Mesenchymal stem cell (in vitro differentiated cells and primary cell): ENCODE measurements at regions not wholly inside any gene's neighbourhood (a gene's known extent, or its start where the extent isn't known, plus 50 kb on each side); places are given as distances from the start of the nearest gene placed in this dataset.

ENCODE experiments used
- DNase-seq: peaks from one replicate; pipeline ENCODE4 v3.0.0-alpha.2; 2013
- H2AFZ ChIP-seq: one replicate; pipeline ENCODE4 v1.6.1; 2013; ENCODE audit warnings: low read depth, mild to moderate bottlenecking, control low read depth, inconsistent platforms, low read length, moderate library complexity
- H2AK5ac ChIP-seq: 2 replicates; pipeline ENCODE4 v1.6.1; 2013; ENCODE audit warnings: low read length, moderate library complexity, mild to moderate bottlenecking, inconsistent platforms; ENCODE audit not compliant: severe bottlenecking
- H2BK120ac ChIP-seq: one replicate; pipeline ENCODE4 v1.6.1; 2013; ENCODE audit warnings: low read depth, mild to moderate bottlenecking, inconsistent platforms, low read length, moderate library complexity
- H2BK12ac ChIP-seq, 2 experiments: one replicate each; pipeline ENCODE4 v1.6.1; 2013; ENCODE audit warnings: inconsistent platforms in 2 of 2, low read length in 2 of 2, mild to moderate bottlenecking in 2 of 2, moderate library complexity in 2 of 2, control low read depth in 1 of 2
- H2BK15ac ChIP-seq: one replicate; pipeline ENCODE4 v1.6.1; 2013; ENCODE audit warnings: mild to moderate bottlenecking, low read depth, inconsistent platforms; ENCODE audit not compliant: poor library complexity, severe bottlenecking
- H2BK5ac ChIP-seq: 2 replicates; pipeline ENCODE4 v1.6.1; 2013; ENCODE audit warnings: low read depth, mild to moderate bottlenecking, low read length, control low read depth, inconsistent platforms; ENCODE audit not compliant: poor library complexity, severe bottlenecking
- H3K14ac ChIP-seq, 2 experiments: one replicate each; pipeline ENCODE4 v1.6.1; 2013; ENCODE audit warnings: inconsistent platforms in 2 of 2, low read length in 2 of 2, control low read depth in 1 of 2, mild to moderate bottlenecking in 1 of 2, moderate library complexity in 1 of 2
- H3K18ac ChIP-seq, 2 experiments: one replicate each; pipeline ENCODE4 v1.6.1; 2013; ENCODE audit warnings: inconsistent platforms in 2 of 2, low read length in 2 of 2, control low read depth in 1 of 2, low read depth in 1 of 2, mild to moderate bottlenecking in 1 of 2
- H3K23ac ChIP-seq, 2 experiments: one replicate each; pipeline ENCODE4 v1.6.1; 2013; ENCODE audit warnings: inconsistent platforms in 2 of 2, low read length in 2 of 2, mild to moderate bottlenecking in 2 of 2, moderate library complexity in 2 of 2, control low read depth in 1 of 2
- H3K27ac ChIP-seq: 2 replicates; pipeline ENCODE4 v1.5.1; 2013; ENCODE audit warnings: mild to moderate bottlenecking, moderate library complexity, low read length, control low read depth, inconsistent platforms; ENCODE audit not compliant: poor library complexity, severe bottlenecking
- H3K27me3 ChIP-seq, 2 experiments: 2 replicates each; pipeline versions ENCODE4 v1.6.1 to v1.7.0; 2013; ENCODE audit warnings: low read length in 2 of 2, mild to moderate bottlenecking in 2 of 2, moderate library complexity in 2 of 2, control low read depth in 1 of 2, inconsistent platforms in 1 of 2; ENCODE audit not compliant: control insufficient read depth in 1 of 2, insufficient read depth in 1 of 2
- H3K36me3 ChIP-seq, 2 experiments: 2 replicates each; pipeline versions ENCODE4 v1.6.1 to v1.7.0; 2013; ENCODE audit warnings: low read length in 2 of 2, control low read depth in 1 of 2, inconsistent platforms in 1 of 2, low read depth in 1 of 2, mild to moderate bottlenecking in 1 of 2; ENCODE audit not compliant: insufficient read depth in 2 of 2, control insufficient read depth in 1 of 2
- H3K4ac ChIP-seq, 2 experiments: one replicate each; pipeline ENCODE4 v1.6.1; 2013; ENCODE audit warnings: inconsistent platforms in 2 of 2, low read length in 2 of 2, mild to moderate bottlenecking in 2 of 2, moderate library complexity in 2 of 2, control low read depth in 1 of 2, low read depth in 1 of 2
- H3K4me1 ChIP-seq: 2 replicates; pipeline ENCODE4 v1.6.1; 2013; ENCODE audit warnings: low read depth, low read length, control low read depth; ENCODE audit not compliant: control insufficient read depth, insufficient read depth
- H3K4me2 ChIP-seq: 2 replicates; pipeline ENCODE4 v1.6.1; 2013; ENCODE audit warnings: low read length, mild to moderate bottlenecking, inconsistent platforms; ENCODE audit not compliant: poor library complexity, severe bottlenecking
- H3K4me3 ChIP-seq, 2 experiments: 2 replicates each; pipeline versions ENCODE4 v1.5.1 to v1.7.0; 2013; ENCODE audit warnings: low read length in 2 of 2, mild to moderate bottlenecking in 2 of 2, control low read depth in 1 of 2, low read depth in 1 of 2; ENCODE audit not compliant: insufficient read depth in 1 of 2
- H3K79me1 ChIP-seq: replicated peaks from 2 replicates; pipeline ENCODE4 v1.6.1; 2013; ENCODE audit warnings: mild to moderate bottlenecking, control low read depth, low read length, inconsistent platforms; ENCODE audit not compliant: poor library complexity, severe bottlenecking
- H3K9ac ChIP-seq: 2 replicates; pipeline ENCODE4 v1.7.0; 2013; ENCODE audit warnings: mild to moderate bottlenecking, low read length, moderate library complexity
- H3K9me3 ChIP-seq: 2 replicates; pipeline ENCODE4 v1.7.0; 2013; ENCODE audit warnings: mild to moderate bottlenecking, low read length; ENCODE audit not compliant: control insufficient read depth
- H4K8ac ChIP-seq: one replicate; pipeline ENCODE4 v1.6.1; 2013; ENCODE audit warnings: inconsistent platforms, mild to moderate bottlenecking, low read length, moderate library complexity
- H4K91ac ChIP-seq: one replicate; pipeline ENCODE4 v1.6.1; 2013; ENCODE audit warnings: mild to moderate bottlenecking, low read length, inconsistent platforms
- WGBS: methylation state at CpG from one replicate; pipeline ENCODE4 v1.1.7; 2013; ENCODE audit warnings: mixed read lengths; 5-methylcytosine and 5-hydroxymethylcytosine counted together

- Histone ChIP-seq H3K23ac (no peak overlapping the region), H3K4me1 (no peaks in the 10 kb centered on the region), H3K4me3 (no peak overlapping the region), H3K18ac (no peak overlapping the region), H2AFZ (no peak overlapping the region), H2BK12ac (no peak overlapping the region), H3K36me3 (no peaks in the 10 kb centered on the region), H3K79me1 (no peaks in the 10 kb centered on the region), H2BK15ac (no peak overlapping the region), H2BK120ac (no peak overlapping the region), H3K9me3 (peaks cover 5% of the 10 kb centered on the region), H3K9ac (no peak overlapping the region), H3K14ac (no peak overlapping the region), H3K4me2 (no peak overlapping the region), H3K4ac (no peak overlapping the region), H4K8ac (no peak overlapping the region), H4K91ac (no peak overlapping the region), H3K27me3 (no peaks in the 10 kb centered on the region), H2BK5ac (no peak overlapping the region), H3K27ac (no peak overlapping the region), H2AK5ac (no peak overlapping the region)
- 81% methylated on average over 2 of the region's 6 CpGs for whole genome bisulfite sequencing
- no peak for DNase-seq
These were observed 1448.3 kb upstream of the DDX18 start for GRCh38 chr2:116366212-116366611.

- Histone ChIP-seq H2BK15ac (no peak overlapping the region), H3K4ac (no peak overlapping the region), H3K4me1 (no peaks in the 10 kb centered on the region), H3K14ac (no peak overlapping the region), H3K4me3 (no peak overlapping the region), H2BK120ac (no peak overlapping the region), H4K8ac (no peak overlapping the region), H3K9ac (no peak overlapping the region), H2BK5ac (no peak overlapping the region), H3K27me3 (no peaks in the 10 kb centered on the region), H2BK12ac (no peak overlapping the region), H3K18ac (no peak overlapping the region), H3K23ac (no peak overlapping the region), H3K4me2 (no peak overlapping the region), H3K9me3 (peaks cover 17% of the 10 kb centered on the region), H2AK5ac (no peak overlapping the region), H2AFZ (no peak overlapping the region), H3K36me3 (no peaks in the 10 kb centered on the region), H4K91ac (no peak overlapping the region), H3K79me1 (no peaks in the 10 kb centered on the region), H3K27ac (no peak overlapping the region)
- 75% methylated on average over 3 of the region's 5 CpGs for WGBS
- DNase-seq: no peak
These were observed 1435.7 kb upstream of the DDX18 start for GRCh38 chr2:116378786-116379185.

- Histone ChIP-seq H3K14ac (no peak overlapping the region), H2AK5ac (no peak overlapping the region), H3K27me3 (no peaks in the 10 kb centered on the region), H3K9me3 (peaks cover 32% of the 10 kb centered on the region), H3K36me3 (no peaks in the 10 kb centered on the region), H3K4me1 (no peaks in the 10 kb centered on the region), H2BK120ac (no peak overlapping the region), H3K4me2 (no peak overlapping the region), H3K4me3 (no peak overlapping the region), H2BK15ac (no peak overlapping the region), H2AFZ (no peak overlapping the region), H3K79me1 (no peaks in the 10 kb centered on the region), H2BK12ac (no peak overlapping the region), H3K9ac (no peak overlapping the region), H3K18ac (no peak overlapping the region), H2BK5ac (no peak overlapping the region), H3K23ac (no peak overlapping the region), H4K8ac (no peak overlapping the region), H3K4ac (no peak overlapping the region), H3K27ac (no peak overlapping the region), H4K91ac (no peak overlapping the region)
- WGBS: no CpG with 5 or more reads among the region's 2 CpGs
- no peak for DNase-seq
These were observed 1403.3 kb upstream of the DDX18 start for GRCh38 chr2:116411211-116411610.

GRCh38 chr2:116413659-116414058 lies 1400.8 kb upstream of the DDX18 start:
- H4K8ac ChIP-seq: no peak overlapping the region
- no peak overlapping the region for H3K9ac ChIP-seq
- H3K9me3 ChIP-seq: peaks cover 36% of the 10 kb centered on the region
- 77% methylated on average over 5 of the region's 5 CpGs for WGBS
- H2BK5ac ChIP-seq: no peak overlapping the region
- no peak overlapping the region for H3K23ac ChIP-seq
- no peak overlapping the region for H2AK5ac ChIP-seq
- H3K14ac ChIP-seq: no peak overlapping the region
- H3K27me3 ChIP-seq: no peaks in the 10 kb centered on the region
- H4K91ac ChIP-seq: no peak overlapping the region
- H3K4me3 ChIP-seq: no peak overlapping the region
- no peaks in the 10 kb centered on the region for H3K79me1 ChIP-seq
- no peaks in the 10 kb centered on the region for H3K36me3 ChIP-seq
- no peak overlapping the region for H2BK120ac ChIP-seq
- no peak overlapping the region for H2AFZ ChIP-seq
- H3K4me2 ChIP-seq: no peak overlapping the region
- H3K4me1 ChIP-seq: no peaks in the 10 kb centered on the region
- no peak overlapping the region for H3K27ac ChIP-seq
- H3K4ac ChIP-seq: no peak overlapping the region
- H3K18ac ChIP-seq: no peak overlapping the region
- H2BK15ac ChIP-seq: no peak overlapping the region
- no peak for DNase-seq
- no peak overlapping the region for H2BK12ac ChIP-seq
